NOMO-1 (cell line): ENCODE measurements at regions not wholly inside any gene's neighbourhood (a gene's known extent, or its start where the extent isn't known, plus 50 kb on each side); places are given as distances from the start of the nearest gene placed in this dataset.
A peak's percentile ranks its signal among the peaks of the same experiment; 100 is the strongest.
"Not testable (repeated sequence)": the region's sequence is repeated elsewhere in the genome, so short reads cannot be mapped to it uniquely, and the experiment has no call there.

Experiments used
- DNase-seq, 2 experiments: peaks; one replicate each; lab custom pipeline; 2025; ENCODE audit not compliant: unreplicated experiment in 2 of 2; lab: John Stamatoyannopoulos, UW

DNA sequence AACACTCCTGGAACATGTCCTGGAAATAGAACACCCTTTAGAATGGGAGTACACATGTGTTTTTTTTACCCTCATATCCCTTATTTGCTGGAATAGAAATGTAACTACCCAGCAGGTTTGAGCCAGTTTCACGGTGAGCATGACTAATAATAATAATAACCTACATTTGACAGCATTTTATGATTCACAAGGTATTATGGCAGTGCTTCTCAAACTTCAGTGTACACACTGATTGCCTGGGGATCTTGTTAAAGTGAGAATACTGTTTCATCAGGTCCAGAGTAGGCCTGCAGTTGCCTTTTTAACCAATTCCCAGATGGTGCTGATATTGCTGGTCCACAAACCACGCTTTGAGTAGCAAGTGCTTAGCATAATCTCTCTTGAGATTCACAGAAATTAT, 63.9 kb downstream of the NFKBIZ start:
- DNase-seq: no peak

DNA sequence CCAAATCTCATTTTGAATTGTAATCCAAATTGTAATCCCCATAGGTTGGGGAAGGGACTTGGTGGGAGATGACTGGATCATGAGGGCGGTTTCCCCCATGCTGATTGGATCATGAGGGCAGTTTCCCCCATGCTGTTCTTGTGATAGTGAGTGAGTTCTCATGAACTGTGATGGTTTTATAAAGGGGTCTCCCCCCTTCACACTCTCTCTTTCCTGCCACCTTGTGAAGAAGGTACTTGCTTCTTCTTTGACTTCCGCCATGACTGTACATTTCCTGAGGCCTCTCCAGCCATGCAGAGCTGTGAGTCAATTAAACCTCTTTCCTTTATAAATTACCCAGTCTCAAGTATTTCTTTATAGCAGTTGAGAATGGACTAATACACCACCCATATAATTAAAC, 68.4 kb downstream of the NFKBIZ start:
- DNase-seq: not testable (repeated sequence)

DNA sequence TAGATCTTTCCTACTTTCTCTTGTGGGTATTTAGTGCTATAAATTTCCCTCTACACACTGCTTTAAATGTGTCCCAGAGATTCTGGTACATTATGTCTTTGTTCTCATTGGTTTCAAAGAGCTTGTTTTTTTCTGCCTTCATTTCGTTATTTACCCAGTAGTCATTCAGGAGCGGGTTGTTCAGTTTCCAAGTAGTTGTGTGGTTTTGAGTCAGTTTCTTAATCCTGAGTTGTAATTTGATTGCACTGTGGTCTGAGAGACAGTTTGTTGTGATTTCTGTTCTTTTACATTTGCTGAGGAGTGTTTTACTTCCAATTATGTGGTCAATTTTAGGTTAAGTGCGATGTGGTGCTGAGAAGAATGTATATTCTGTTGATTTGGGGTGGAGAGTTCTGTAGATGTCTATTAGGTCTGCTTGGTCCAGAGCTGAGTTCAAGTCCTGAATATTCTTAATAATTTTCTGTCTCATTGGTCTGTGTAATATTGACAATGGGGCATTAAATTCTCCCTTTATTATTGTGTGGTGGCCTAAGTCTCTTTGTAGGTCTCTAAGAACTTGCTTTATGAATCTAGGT, 72.9 kb downstream of the NFKBIZ start:
- not testable (repeated sequence) for DNase-seq

DNA sequence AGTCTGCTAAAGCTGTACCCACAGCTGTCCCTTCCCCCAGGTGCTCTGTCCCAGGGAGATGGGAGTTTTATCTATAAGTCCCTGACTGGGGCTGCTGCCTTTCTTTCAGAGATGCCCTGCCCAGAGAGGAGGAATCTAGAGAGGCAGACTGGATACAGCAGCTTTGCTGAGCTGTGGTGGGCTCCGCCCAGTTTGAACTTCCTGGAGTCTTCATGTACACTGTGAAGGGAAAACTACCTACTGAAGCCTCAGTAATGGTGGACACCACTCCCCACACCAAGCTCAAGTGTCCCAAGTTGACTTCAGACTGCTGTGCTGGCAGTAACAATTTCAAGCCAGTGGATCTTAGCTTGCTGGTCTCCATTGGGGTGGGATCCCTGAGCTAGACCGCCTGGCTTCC, 75.3 kb downstream of the NFKBIZ start:
- DNase-seq: not testable (repeated sequence)

DNA sequence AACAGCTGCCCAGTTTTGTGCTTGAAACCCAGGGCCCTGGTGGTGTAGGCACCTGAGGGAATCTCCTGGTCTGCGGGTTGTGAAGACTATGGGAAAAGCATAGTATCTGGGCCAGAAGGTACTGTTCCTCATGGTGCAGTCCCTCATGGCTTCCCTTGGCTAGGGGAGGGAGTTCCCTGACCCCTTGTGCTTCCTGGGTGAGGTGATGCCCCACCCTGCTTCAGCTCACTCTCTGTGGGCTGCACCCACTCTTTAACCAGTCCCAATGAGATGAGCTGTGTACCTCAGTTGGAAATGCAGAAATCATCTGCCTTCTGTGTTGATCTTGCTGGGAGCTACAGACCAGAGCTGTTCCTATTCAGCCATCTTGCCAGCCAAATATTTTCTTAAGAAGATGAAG, 75.8 kb downstream of the NFKBIZ start:
- DNase-seq: not testable (repeated sequence)

DNA sequence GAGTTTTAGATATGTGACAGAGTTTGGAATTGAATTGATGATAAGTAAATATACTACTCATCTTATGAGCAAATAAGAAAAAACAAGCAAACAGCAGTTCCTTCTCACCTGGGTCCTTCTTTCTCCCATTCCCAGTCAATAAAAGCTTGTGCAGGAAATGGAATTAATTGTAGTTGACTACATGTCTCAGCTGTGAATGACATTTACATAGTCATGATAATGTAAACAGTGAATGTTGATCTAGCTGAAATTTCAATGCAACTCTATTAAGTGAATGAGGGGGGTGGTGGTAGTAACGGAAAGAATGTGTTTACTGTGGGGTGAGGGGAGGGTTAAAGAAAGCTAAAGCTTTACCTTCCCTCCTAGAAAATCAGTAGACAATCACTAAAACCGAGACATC, 76.2 kb downstream of the NFKBIZ start:
- DNase-seq: no peak

DNA sequence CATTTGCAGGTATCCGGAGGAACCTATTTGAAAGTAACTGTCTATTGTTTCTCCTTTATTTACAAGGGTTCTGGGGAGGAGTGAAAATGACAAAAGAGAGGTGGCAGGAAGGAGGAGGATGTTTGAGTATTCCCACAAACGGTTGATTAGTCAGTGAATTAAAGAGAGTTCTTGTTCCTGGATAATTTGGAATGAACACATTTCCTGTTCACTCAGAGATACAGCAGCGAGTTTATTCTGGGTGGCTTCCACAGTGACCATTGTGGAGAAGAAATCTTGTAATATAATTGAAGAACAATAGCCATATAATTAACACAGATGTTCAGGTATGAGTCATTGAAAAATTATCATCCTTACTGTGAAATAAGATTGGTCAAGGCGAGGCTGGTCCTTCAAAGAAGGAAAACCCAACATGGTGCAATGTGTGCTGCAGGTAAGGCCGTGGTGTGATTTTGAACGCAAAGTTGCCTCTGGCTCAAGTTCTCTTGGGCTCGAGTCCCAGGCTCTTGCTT, 77.3 kb downstream of the NFKBIZ start:
- DNase-seq: no peak

DNA sequence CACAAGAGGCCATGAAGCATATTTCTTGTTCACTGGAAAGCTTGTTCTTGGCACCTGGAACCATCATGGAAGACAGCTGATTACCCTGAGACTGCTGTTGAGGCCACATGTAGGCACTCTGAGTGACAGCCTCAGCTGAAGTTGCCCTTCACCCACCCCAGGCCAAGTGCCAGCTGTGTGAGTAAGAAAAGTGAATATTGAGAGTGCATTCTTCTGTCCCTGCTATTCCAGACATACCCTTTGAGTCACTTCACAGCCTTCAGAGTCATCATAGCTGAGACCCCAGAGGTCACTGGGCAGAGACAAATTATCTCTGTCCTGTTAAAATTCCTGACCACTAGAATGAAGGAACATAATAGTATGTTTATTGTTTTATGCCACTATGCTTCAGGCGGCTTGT, 79.6 kb downstream of the NFKBIZ start:
- DNase-seq: no peak

DNA sequence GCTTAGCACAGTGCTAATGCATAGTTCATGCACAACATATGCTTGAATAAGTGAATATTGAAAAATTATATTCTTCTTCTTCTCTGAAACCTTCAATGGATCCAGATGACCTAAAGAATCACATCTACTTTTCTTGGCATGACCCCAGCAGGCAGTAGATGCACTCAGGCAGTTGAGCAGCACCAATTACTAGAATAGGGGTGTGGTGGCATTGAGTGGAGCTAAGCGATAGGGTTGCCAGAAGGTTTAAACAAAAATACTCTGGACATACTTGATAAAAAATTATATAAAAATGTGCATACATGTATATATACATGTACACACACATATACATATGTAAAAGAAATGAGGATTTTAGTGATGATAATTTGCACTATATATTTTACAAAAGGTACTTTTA, 81.8 kb downstream of the NFKBIZ start:
- DNase-seq: no peak

DNA sequence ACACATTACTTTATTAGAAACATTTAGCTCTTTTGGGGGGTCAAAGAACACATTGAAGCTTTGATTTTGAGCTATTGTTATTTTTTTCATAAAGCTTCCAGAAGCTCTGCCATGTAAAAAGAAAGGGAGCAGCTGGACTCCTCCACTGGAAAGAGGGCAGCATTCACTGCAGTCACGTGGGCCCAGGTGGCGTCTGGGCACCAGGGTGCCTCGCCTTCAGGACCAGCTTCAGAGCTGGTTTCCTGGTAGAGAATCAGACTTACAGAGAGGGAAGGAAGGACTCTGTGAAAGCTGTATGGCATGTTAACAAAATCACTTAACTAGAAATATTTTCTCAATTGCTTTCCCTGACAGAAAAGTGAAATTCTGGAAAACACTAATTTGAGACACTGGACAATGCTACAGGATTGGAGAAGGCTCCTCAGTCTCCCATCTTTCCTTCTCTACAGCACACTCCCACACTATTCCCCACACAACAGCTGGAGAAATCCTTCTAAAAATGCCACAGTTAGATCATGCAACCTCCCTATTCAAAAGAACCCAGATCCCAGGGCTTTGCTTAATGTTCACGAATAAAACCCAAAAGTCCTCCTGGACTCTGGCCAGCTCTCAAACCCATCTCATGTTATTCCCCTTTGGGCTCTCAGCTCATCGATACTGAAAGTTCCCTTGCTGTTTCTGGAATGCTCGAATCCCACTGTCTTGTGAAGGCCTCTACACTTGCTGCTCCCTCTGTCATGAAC, 83.2 kb downstream of the NFKBIZ start:
- DNase-seq: no peak

DNA sequence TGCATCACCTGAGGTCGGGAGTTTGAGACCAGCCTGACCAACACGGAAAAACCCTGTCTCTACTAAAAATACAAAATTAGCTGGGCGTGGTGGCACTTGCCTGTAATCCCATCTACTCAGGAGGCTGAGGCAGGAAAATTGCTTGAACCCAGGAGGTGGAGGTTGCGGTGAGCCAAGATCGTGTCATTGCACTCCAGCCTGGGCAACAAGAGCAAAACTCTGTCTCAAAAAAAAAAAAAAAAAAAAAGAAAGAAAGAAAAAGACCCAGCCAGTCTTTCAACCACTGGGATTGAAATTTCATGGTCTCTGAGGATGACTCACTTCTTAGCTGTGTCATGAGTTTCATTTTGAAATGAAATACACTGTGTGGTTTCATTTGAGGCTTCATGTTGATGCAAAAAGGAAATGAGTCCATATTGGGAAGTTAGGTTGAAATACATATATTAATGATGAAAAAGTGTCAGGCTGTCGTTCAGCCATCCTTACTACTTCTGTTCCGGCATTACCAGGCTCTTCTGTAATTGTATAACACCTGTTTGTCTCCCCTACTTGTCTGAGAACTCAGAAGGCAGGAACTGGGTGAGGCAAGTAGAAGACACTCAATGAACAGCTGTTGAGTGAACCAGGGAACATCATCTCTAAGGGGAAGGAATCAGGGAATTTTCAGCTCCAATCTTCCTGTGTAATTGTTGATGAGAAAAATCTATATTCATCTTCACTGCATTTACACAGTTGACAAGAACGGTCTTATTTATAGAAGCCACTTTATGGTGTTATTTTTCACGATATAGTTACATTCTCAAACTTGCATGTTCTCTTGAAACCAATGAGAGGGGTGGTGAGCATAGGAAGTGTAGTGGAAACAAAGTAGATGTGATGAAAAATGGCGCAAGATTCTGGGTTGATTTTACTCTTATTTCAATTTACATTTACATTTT, 87.4 kb downstream of the NFKBIZ start:
- peak; percentile 86 to 98 for DNase-seq

DNA sequence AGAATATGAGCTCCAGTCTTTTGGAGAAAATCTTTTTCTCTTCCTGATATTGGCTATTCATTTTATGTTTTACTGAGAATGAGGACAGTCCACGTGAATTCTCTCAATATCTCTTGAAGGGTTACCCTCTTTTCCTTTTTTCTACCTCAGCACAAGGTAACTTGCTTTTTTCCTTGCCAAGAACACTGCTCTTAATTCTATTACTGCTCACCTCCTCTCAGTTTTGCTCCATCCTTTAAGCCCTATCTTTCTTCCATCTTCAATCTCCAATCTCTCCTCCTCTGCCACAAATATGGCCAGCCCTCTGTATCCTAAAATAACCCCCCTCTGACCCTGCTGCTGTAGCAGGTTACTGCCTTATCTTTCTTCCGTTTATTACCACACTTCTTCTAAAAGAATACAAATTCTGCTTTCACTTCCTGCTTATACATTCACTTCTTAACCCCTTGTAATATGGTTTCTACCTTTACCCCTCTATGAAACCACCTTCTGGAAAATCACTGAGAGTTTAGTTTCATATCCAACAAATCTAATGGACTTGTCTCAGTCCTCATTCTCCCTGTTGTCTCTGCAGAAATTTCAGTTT, 89.0 kb downstream of the NFKBIZ start:
- peak; percentile 68 to 98 for DNase-seq

DNA sequence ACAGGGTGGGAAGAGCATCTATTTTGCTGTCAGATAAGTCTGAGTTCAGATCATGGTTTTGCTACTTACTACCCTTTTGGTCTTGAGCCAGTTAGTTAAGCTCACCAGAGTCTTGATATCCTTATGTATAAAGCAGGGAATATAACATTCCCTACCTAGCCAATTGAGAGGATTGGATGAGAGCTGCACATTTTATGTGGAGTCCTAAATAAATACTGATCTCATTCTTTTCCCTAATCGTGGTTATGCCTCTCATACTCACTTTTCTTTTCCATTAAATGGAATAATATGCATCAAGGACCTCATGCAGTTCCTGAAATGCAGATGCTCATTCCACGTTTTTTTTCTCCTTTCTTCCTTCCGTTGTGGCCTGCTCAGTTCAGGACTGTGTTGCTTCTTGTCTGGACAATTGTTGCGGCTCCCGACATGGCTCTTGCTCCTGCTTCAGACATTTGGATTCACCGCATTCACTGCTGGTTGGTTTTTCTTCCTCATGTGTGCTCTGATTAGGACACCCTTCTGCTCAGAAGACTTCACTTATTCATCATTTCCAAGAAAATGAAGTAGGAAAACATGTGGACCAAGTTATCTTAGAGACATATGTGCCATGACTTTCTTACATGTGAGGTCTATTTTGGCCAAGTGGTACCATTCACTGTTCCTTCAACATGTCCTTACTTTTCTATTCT, 90.2 kb downstream of the NFKBIZ start:
- no peak for DNase-seq

DNA sequence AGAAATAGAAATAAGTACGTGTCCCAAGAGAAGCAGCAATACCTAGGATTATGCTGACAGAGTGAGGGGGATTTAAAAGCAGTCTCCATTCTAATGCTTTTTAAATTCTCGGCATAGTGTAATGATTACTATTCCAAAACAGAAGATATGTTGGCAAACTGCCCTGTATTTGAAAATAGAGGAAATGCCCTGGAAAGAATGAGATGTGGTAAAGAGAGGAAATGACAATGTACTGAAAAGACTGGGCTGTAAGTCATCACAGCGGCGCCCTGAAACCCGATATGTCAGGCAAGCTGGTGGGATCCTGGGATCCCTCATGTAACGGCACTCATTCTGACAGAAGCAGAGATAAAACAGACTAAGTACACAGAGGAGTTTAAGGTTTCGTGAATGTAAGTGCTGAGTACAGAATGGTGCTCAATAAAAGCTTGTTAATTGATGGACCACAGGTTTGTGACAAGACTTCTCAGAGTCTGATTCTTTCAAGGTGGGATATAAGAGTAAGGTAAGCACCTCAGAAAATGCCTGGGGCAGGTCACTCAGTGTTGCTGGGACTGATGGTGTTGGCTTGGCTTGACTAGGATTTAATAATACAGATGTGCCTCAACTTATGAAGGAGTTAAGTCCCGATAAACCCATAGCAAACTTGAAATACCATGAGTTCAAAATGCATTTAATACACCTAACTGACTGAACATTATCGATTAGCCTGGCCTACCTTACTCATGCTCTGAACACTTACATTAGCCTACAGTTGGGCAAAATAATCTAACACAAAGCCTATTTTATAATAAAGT, 91.4 kb downstream of the NFKBIZ start:
- DNase-seq: peak; percentile 58 to 80

DNA sequence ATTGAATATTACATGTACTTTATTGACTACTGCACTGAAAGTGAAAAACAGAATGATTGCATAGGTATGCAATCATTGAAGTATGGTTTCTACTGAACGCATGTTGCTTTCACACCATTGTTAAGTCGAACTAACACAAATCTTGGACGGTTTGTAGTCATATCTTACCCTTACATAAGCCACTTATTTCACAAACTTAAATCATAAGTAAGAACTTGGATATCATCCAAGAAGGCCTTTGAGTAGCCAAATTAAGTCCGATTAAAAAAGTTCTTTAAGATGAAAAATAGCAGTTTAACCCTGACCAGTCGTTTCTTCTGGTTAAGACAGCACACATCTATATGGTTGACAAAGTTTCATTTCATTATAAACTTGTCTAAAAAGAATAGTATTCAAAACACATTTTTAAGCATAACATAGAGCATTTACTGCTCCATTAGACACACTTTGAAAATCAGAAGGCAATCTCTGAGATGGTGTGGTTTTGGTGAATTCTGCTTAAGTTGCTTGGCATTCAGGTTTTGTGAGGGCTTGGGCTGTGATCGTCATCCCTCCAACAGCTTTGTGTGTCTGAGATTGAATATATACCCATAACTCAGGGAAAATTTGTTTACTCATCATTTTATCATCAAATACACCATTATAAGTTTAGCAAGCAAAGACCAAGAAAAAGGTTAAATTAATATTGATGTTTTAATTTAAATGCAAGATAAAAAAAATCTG, 92.2 kb downstream of the NFKBIZ start:
- DNase-seq: no peak

DNA sequence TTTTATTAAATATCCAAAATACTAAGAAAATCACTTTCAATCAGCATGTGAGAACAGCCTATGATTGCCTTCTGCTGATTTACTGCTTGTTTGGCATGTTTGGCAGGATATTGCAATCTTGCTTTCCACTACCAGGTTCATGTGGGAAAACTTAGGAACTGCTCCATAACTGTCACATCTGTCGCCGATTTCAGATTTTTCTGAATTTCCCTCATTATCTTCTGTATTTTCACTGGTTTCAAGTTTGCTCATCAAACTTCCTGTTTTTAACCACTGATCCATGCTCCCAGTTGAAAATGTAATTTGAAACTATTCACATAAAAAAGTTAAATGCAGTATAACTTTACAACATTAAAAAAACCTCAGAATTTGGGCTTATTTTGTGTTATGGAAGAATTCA, 93.0 kb downstream of the NFKBIZ start:
- peak in 1 of 2 experiments; percentile 67 for DNase-seq

DNA sequence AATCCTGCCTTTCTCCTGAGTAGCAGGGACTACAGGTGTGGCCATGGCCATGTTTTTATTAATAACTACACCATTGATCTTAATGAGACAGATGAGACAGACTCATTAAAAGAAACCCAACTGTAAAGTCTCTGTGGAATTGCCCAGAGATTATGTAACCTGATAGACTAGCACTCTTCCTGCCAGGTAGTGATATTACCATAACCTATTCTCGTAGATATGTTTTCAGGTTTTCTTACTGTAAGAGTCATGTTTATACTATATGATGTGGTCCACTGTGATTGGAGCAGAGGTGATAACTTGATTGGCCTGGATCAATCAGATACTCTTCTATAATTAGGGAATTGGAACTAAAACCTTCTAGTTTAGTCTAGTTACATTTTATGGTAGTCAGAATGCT, 93.7 kb downstream of the NFKBIZ start:
- no peak for DNase-seq

DNA sequence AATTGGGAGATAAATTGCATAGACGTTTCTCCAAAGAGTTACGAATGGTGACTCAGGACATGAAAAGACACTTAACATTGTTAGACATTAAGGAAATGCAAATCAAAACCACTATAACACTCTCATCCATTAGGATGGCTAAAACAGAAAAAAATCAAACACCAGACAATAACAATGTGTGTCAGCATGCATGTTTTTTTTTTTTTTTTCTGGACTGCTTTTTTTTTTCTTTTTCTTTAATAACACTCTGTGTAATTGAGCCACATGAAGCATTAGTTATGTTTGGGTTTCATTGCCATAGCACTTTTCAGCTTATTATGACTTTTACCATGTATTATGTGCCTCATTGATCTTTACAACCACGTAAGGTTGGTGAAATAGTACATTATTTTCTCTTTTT, 95.0 kb downstream of the NFKBIZ start:
- DNase-seq: no peak

DNA sequence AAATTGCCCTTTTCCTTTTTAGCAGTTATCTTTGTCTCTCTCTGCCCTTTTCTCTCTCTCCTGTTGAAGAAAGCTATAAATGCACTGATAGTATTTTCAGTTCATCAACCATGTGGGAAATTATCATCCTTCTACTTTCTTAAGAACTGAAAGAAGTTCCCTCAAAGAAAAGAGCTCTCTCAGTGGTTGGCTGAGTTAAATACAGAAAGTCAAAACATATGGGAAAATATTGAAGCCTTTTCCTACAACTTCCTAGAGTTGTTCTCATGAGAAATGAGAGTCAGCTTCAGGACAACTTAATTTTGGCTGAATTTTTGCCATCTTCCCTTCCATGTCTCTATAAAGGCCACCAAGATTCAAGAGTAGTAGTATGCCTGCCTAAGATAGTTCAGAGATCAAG, 96.7 kb downstream of the NFKBIZ start:
- no peak for DNase-seq
